ENCODE measurements at regions not wholly inside any gene's neighbourhood (a gene's known extent, or its start where the extent isn't known, plus 50 kb on each side); places are given as distances from the start of the nearest gene placed in this dataset.

DNA sequence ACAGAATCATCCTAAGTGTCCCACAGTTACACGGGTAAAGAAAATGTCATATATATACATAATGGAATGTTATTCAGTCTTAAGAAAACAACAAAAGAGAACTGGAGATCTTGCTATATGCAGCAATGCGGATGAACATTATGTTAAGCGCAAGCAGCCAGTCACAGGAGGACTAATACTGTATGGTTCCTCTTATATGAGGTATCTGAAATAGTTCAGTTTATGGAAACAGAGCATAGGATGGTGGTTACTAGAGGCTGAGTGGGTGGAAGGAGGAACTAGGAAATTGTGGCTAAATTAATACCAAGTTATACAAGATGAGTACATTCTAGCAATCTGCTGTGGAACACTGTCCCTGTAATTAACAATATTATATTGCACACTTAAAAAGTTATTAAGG lies 834.3 kb downstream of the KCNT2 start:
- TF ChIP-seq SMC3 (IDR thresholded peaks at IDR 0.05), result no peak
- TF ChIP-seq MAZ (IDR thresholded peaks at IDR 0.05; ENCODE audit: borderline replicate concordance, low read depth, low read length), result no peak
- TF ChIP-seq CTCF (IDR thresholded peaks at IDR 0.05), result no peak
- TF ChIP-seq JUNB (IDR thresholded peaks at IDR 0.05), result no peak
- no peak for TF ChIP-seq POLR2A (IDR thresholded peaks at IDR 0.05; ENCODE audit: low read length)
- no peak for TF ChIP-seq RNF2 (IDR thresholded peaks at IDR 0.05; ENCODE audit: borderline replicate concordance, low read depth)
- TF ChIP-seq RFX5 (IDR thresholded peaks at IDR 0.05), result no peak

Data from A549 (cell line).